NCI-H146 (cell line): ENCODE measurements at regions not wholly inside any gene's neighbourhood (a gene's known extent, or its start where the extent isn't known, plus 50 kb on each side); places are given as distances from the start of the nearest gene placed in this dataset.
"Not testable (repeated sequence)": the region's sequence is repeated elsewhere in the genome, so short reads cannot be mapped to it uniquely, and the experiment has no call there.

ENCODE experiments used
- DNase-seq: peaks from one replicate; lab custom pipeline; 2025; lab: John Stamatoyannopoulos, UW

GRCh38 chr15:70602834-70603560, 160.4 kb downstream of the UACA start:
- no peak for DNase-seq

- DNase-seq, result no peak
These were observed 161.1 kb downstream of the UACA start for GRCh38 chr15:70602281-70602680.

- no peak for DNase-seq
These were observed 165.4 kb downstream of the UACA start for GRCh38 chr15:70597945-70598344.

GRCh38 chr15:70597056-70597603, 166.2 kb downstream of the UACA start:
- no peak for DNase-seq

GRCh38 chr15:70596354-70597055, 166.9 kb downstream of the UACA start:
- no peak for DNase-seq

- DNase-seq, result no peak
These were observed 169.6 kb downstream of the UACA start for GRCh38 chr15:70593795-70594194.

- no peak for DNase-seq
These were observed 173.6 kb downstream of the UACA start for GRCh38 chr15:70589728-70590127.

- no peak for DNase-seq
These were observed 174.1 kb downstream of the UACA start for GRCh38 chr15:70589221-70589620.

GRCh38 chr15:70588613-70589012, 174.7 kb downstream of the UACA start:
- no peak for DNase-seq

GRCh38 chr15:70587896-70588567, 175.3 kb downstream of the UACA start:
- DNase-seq, result no peak

- DNase-seq, result not testable (repeated sequence)
These were observed 176.2 kb downstream of the UACA start for GRCh38 chr15:70587012-70587634.

- DNase-seq, result no peak
These were observed 177.1 kb downstream of the UACA start for GRCh38 chr15:70586241-70586640.

GRCh38 chr15:70585707-70586034, 177.7 kb downstream of the UACA start:
- DNase-seq, result no peak

GRCh38 chr15:70584838-70585706, 178.3 kb downstream of the UACA start:
- peak; percentile 41 for DNase-seq

GRCh38 chr15:70584441-70584837, 178.9 kb downstream of the UACA start:
- no peak for DNase-seq

- DNase-seq, result no peak
These were observed 180.4 kb downstream of the UACA start for GRCh38 chr15:70583006-70583405.

GRCh38 chr15:70582143-70582945, 181.0 kb downstream of the UACA start:
- no peak for DNase-seq

GRCh38 chr15:70580958-70581357, 182.4 kb downstream of the UACA start:
- no peak for DNase-seq

- DNase-seq, result no peak
These were observed 183.1 kb downstream of the UACA start for GRCh38 chr15:70580286-70580685.

GRCh38 chr15:70579766-70580165, 183.6 kb downstream of the UACA start:
- DNase-seq, result no peak

GRCh38 chr15:70578196-70578595, 185.2 kb downstream of the UACA start:
- no peak for DNase-seq
